Skin of body (tissue), 1 donor: ENCODE measurements at regions not wholly inside any gene's neighbourhood (a gene's known extent, or its start where the extent isn't known, plus 50 kb on each side); places are given as distances from the start of the nearest gene placed in this dataset.
"Not testable (repeated sequence)": the region's sequence is repeated elsewhere in the genome, so short reads cannot be mapped to it uniquely, and the experiment has no call there.

Source experiments
- DNase-seq: peaks from one replicate; lab custom pipeline; 2025; lab: John Stamatoyannopoulos, UW

- no peak for DNase-seq
Measured at GRCh38 chr5:152056931-152057330, 132.3 kb upstream of the GLRA1 start.

- DNase-seq: no peak
Measured at GRCh38 chr5:152052470-152052869, 127.8 kb upstream of the GLRA1 start.

GRCh38 chr5:152051499-152052454 lies 127.1 kb upstream of the GLRA1 start:
- DNase-seq: no peak

- no peak for DNase-seq
Measured at GRCh38 chr5:152046361-152046760, 121.7 kb upstream of the GLRA1 start.

DNA sequence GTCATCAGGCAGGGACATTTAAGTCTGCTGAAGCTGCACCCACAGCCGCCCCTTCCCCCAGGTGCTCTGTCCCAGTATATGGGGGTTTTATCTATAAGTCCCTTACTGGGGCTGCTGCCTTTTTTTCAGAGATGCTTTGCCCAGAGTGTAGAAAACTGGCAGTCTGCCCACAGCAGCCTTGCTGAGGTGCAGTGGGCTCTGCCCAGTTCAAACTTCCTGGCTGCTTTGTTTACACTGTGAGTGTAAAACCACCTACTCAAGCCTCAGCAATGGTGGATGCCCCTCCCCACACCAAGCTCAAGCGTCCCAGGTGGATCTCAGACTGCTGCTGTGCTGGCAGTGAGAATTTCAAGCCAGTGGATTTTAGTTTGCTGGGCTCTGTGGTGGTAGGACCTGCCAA lies 114.2 kb upstream of the GLRA1 start:
- DNase-seq: not testable (repeated sequence)

DNA sequence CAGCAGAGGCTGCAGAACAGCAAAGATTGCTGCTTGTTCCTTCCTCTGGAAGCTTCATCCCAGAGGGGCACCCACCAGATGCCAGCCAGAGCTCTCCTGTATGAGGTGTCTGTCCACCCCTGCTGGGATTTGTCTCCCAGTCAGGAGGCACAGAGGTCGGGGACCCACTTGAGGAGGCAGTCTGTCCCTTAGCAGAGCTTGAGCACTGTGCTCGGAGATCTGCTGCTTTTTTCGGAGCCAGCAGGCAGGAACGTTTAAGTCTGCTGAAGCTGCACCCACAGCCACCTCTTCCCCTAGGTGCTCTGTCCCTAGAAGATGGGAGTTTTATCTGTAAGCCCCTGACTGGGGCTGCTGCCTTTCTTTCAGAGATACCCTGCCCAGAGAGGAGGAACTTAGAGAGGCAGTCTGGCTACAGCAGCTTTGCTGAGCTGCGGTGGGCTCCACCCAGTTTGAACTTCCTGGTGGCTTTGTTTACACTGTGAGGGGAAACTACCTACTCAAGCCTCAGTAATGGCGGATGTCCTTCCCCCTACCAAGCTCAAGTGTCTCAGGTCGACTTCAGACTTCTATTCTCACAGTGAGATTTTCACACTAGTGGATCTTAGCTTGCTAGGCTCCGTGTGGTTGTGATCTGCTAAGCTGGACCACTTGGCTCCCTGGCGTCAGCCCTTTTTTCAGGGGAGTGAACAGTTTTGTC lies 101.8 kb upstream of the GLRA1 start:
- DNase-seq: not testable (repeated sequence)

GRCh38 chr5:152016421-152016820 lies 91.8 kb upstream of the GLRA1 start:
- DNase-seq: no peak

DNA sequence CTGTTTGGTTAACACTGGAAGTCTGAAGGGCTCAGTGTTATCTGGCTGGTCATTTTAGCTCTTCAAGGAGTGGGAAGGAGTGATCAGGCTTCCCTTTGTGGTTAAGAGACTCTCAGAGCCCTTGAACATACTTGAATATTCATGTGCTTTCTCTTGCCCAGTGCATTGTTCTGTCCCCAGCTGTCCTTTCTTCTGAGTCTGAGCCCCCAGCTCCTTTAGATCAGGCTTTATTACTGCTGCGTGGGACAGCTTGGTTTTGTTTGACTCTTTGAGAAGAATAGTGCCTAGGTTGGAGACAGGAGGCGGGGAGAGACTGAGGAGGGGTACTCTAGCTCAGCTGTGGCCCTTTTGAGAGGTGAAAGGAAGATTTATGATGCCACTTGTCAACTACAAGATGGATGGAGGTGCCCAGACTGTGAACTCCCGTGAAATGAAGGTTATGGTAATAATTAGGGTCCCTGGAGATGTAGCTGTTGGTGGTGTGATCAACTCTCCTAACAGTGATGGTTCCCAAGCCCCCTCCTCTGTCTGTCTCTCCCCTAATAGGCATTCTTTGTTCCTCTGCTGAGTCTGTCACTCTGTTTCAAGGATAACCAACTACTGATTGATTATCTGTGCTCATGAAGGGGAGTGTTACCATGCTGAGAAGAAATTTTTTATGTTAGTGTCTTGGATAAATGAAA lies 83.1 kb upstream of the GLRA1 start:
- no peak for DNase-seq

DNA sequence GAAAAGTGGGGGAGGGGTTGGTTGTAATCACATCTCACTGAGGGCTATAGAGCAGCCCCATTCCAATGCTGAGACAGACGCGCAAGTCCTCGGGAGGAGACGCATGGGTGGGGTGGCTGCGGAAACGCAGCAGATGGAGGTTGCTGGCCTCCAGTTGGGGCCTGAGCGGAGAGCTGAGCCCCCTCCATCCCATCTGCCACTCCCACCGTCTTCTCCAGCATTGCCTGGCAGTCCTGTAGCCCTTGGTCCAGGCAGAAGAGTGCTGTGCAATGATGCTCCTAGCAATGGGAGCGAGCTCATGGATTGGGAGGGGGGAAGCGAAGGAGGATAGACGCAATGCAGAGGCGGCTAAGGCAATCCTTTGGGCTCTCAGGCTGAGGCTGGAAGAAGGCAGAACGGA lies 79.4 kb upstream of the GLRA1 start:
- DNase-seq: no peak
